SK-N-SH treated with all-trans-retinoic acid at 6 μM for 48 hours (cell line): ENCODE measurements at regions not wholly inside any gene's neighbourhood (a gene's known extent, or its start where the extent isn't known, plus 50 kb on each side); places are given as distances from the start of the nearest gene placed in this dataset.
"Not testable (repeated sequence)": the region's sequence is repeated elsewhere in the genome, so short reads cannot be mapped to it uniquely, and the experiment has no call there.

Experiments
- ATAC-seq: fragments of 200-7000 bp; cut with Tn5 transposase; 3 replicates; pipeline ENCODE4 v1.9.1; 2020; ENCODE audit warnings: mild to moderate bottlenecking, moderate library complexity
- ARNTL ChIP-seq: fragments of 450-650 bp; formaldehyde crosslinking; IDR thresholded peaks from 2 replicates; pipeline ENCODE4 v1.5.0; 2020; ENCODE audit warnings: low read depth, mild to moderate bottlenecking, moderate library complexity, borderline replicate concordance
- CREB5 ChIP-seq: fragments of 250-450 bp; sonication (Bioruptor Pico); IDR thresholded peaks from 2 replicates; pipeline ENCODE4 v1.5.1; 2020; ENCODE audit warnings: low read depth, mild to moderate bottlenecking, moderate library complexity
- CSDC2 ChIP-seq: fragments of 250-450 bp; sonication (Bioruptor Pico); IDR thresholded peaks from 2 replicates; pipeline ENCODE4 v1.5.0; 2020; ENCODE audit warnings: mild to moderate bottlenecking, moderate library complexity
- CSRNP3 ChIP-seq: fragments of 250-450 bp; sonication (Bioruptor Pico); IDR thresholded peaks from 2 replicates; pipeline ENCODE4 v1.5.1; 2021; ENCODE audit warnings: mild to moderate bottlenecking, moderate library complexity
- ESRRG ChIP-seq: fragments of 250-450 bp; sonication (Bioruptor Pico); IDR thresholded peaks from 2 replicates; pipeline ENCODE4 v1.6.1; 2021; ENCODE audit warnings: mild to moderate bottlenecking
- GLIS3 ChIP-seq: fragments of 250-450 bp; sonication (Bioruptor Pico); IDR thresholded peaks from 2 replicates; pipeline ENCODE4 v1.5.0; 2020; ENCODE audit warnings: mild to moderate bottlenecking, moderate library complexity
- ISL1 ChIP-seq: fragments of 250-450 bp; sonication (Bioruptor Pico); IDR thresholded peaks from 2 replicates; pipeline ENCODE4 v2.1.2; 2022; ENCODE audit warnings: mild to moderate bottlenecking, moderate library complexity
- OSR1 ChIP-seq: fragments of 250-450 bp; sonication (Bioruptor Pico); IDR thresholded peaks from 2 replicates; pipeline ENCODE4 v1.8.0; 2022; ENCODE audit warnings: moderate library complexity, mild to moderate bottlenecking, inconsistent platforms
- PATZ1 ChIP-seq: fragments of 250-450 bp; sonication (Bioruptor Pico); IDR thresholded peaks from 2 replicates; pipeline ENCODE4 v1.8.0; 2020; ENCODE audit warnings: mild to moderate bottlenecking, moderate library complexity, borderline replicate concordance
- POU6F1 ChIP-seq: fragments of 250-450 bp; sonication (Bioruptor Pico); IDR thresholded peaks from 2 replicates; pipeline ENCODE4 v1.8.0; 2021; ENCODE audit warnings: low read depth, mild to moderate bottlenecking, moderate library complexity, borderline replicate concordance
- PPARA ChIP-seq: fragments of 250-450 bp; sonication (Bioruptor Pico); IDR thresholded peaks from 2 replicates; pipeline ENCODE4 v1.5.0; 2020; ENCODE audit warnings: mild to moderate bottlenecking, borderline replicate concordance
- SNAI2 ChIP-seq: fragments of 250-450 bp; sonication (Bioruptor Pico); IDR thresholded peaks from 2 replicates; pipeline ENCODE4 v1.5.0; 2020; ENCODE audit warnings: mild to moderate bottlenecking, moderate library complexity
- TCF4 ChIP-seq: fragments of 250-450 bp; sonication (Bioruptor Pico); IDR thresholded peaks from 2 replicates; pipeline ENCODE4 v1.8.0; 2021; ENCODE audit warnings: mild to moderate bottlenecking, moderate library complexity, borderline replicate concordance
- TOX ChIP-seq: fragments of 250-450 bp; sonication (Bioruptor Pico); IDR thresholded peaks from 2 replicates; pipeline ENCODE4 v1.8.0; 2021; ENCODE audit warnings: mild to moderate bottlenecking, moderate library complexity, borderline replicate concordance
- ZC3H10 ChIP-seq: fragments of 250-450 bp; sonication (Bioruptor Pico); IDR thresholded peaks from 2 replicates; pipeline ENCODE4 v1.5.1; 2021; ENCODE audit warnings: mild to moderate bottlenecking, moderate library complexity
- ZFP3 ChIP-seq: fragments of 250-450 bp; sonication (Bioruptor Pico); IDR thresholded peaks from 2 replicates; pipeline ENCODE4 v1.5.0; 2020; ENCODE audit warnings: mild to moderate bottlenecking, moderate library complexity
- ZFP30 ChIP-seq: fragments of 450-650 bp; formaldehyde crosslinking; IDR thresholded peaks from 2 replicates; pipeline ENCODE4 v1.5.0; 2022; ENCODE audit warnings: mild to moderate bottlenecking, moderate library complexity
- ZNF70 ChIP-seq: fragments of 450-650 bp; formaldehyde crosslinking; IDR thresholded peaks from 2 replicates; pipeline ENCODE4 v1.5.0; 2020; ENCODE audit warnings: mild to moderate bottlenecking, moderate library complexity
- ZNF8 ChIP-seq: fragments of 450-650 bp; formaldehyde crosslinking; IDR thresholded peaks from 2 replicates; pipeline ENCODE4 v1.5.0; 2020; ENCODE audit warnings: mild to moderate bottlenecking, moderate library complexity
- TF ChIP-seq, protein P1 (sequence below): fragments of 250-450 bp; sonication (Bioruptor Pico); IDR thresholded peaks from 2 replicates; pipeline ENCODE4 v1.5.0; 2020; ENCODE audit warnings: mild to moderate bottlenecking, moderate library complexity

- ATAC-seq: no peak
- no peak for TF ChIP-seq POU6F1 (CRISPR knock-in tag)
- TF ChIP-seq OSR1 (CRISPR knock-in tag): no peak
- TF ChIP-seq CREB5 (CRISPR knock-in tag): no peak
- TF ChIP-seq ARNTL: no peak
- no peak for TF ChIP-seq PPARA (CRISPR knock-in tag)
- no peak for TF ChIP-seq TOX (CRISPR knock-in tag)
- no peak for TF ChIP-seq PATZ1 (CRISPR knock-in tag)
- no peak for TF ChIP-seq CSRNP3
Measured at GRCh38 chr3:71942432-71943187, 157.7 kb upstream of the PROK2 start.

GRCh38 chr3:71940486-71940885 lies 155.5 kb upstream of the PROK2 start:
- no peak for ATAC-seq

DNA sequence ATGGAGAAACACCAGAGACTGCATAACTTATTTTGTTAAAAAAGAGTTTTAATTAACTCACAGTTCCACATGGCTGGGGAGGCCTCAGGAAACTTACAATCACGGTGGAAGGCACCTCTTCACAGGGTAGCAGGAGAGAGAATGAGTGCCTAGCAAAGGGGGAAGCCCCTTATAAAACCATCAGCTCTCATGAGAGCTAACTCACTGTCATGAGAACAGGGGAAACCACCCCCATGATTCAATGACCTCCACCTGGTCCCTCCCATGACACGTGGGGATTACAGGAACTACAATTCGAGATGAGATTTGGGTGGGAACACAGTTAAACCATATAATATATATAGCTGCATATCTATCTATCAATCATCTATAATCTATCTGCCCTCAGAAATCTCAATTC lies 153.1 kb upstream of the PROK2 start:
- ATAC-seq: not testable (repeated sequence)

More at GRCh38 chr3:71940486-71940885, 155.5 kb upstream of the PROK2 start:
- TF ChIP-seq TCF4 (CRISPR knock-in tag): no peak

- TF ChIP-seq PPARA (CRISPR knock-in tag) (no peak), ISL1 (CRISPR knock-in tag) (no peak), ESRRG (CRISPR knock-in tag) (no peak), GLIS3 (no peak), CSDC2 (CRISPR knock-in tag) (no peak), ZNF70 (CRISPR knock-in tag) (no peak), ZC3H10 (CRISPR knock-in tag) (no peak), ZFP30 (CRISPR knock-in tag) (no peak), CSRNP3 (no peak), OSR1 (CRISPR knock-in tag) (no peak), CREB5 (CRISPR knock-in tag) (no peak), TOX (CRISPR knock-in tag) (no peak), PATZ1 (CRISPR knock-in tag) (no peak), SNAI2 (CRISPR knock-in tag) (no peak), ZFP3 (CRISPR knock-in tag) (no peak), ZNF8 (CRISPR knock-in tag) (no peak)
- TF ChIP-seq, protein P1, sequence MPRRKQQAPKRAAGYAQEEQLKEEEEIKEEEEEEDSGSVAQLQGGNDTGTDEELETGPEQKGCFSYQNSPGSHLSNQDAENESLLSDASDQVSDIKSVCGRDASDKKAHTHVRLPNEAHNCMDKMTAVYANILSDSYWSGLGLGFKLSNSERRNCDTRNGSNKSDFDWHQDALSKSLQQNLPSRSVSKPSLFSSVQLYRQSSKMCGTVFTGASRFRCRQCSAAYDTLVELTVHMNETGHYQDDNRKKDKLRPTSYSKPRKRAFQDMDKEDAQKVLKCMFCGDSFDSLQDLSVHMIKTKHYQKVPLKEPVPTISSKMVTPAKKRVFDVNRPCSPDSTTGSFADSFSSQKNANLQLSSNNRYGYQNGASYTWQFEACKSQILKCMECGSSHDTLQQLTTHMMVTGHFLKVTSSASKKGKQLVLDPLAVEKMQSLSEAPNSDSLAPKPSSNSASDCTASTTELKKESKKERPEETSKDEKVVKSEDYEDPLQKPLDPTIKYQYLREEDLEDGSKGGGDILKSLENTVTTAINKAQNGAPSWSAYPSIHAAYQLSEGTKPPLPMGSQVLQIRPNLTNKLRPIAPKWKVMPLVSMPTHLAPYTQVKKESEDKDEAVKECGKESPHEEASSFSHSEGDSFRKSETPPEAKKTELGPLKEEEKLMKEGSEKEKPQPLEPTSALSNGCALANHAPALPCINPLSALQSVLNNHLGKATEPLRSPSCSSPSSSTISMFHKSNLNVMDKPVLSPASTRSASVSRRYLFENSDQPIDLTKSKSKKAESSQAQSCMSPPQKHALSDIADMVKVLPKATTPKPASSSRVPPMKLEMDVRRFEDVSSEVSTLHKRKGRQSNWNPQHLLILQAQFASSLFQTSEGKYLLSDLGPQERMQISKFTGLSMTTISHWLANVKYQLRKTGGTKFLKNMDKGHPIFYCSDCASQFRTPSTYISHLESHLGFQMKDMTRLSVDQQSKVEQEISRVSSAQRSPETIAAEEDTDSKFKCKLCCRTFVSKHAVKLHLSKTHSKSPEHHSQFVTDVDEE (CRISPR knock-in tag): no peak
Measured at GRCh38 chr3:71936681-71937080, 151.7 kb upstream of the PROK2 start.

More at GRCh38 chr3:71936681-71937080, 151.7 kb upstream of the PROK2 start:
- no peak for ATAC-seq
